ENCODE measurements at regions not wholly inside any gene's neighbourhood (a gene's known extent, or its start where the extent isn't known, plus 50 kb on each side); places are given as distances from the start of the nearest gene placed in this dataset.

GRCh38 chr6:156111913-156112312, 656.3 kb upstream of the NOX3 start:
- Histone ChIP-seq H3K4me3 (ENCODE audit: low read length) (no peak overlapping the region), H3K4me1 (ENCODE audit: control insufficient read depth, insufficient read depth, low read length) (no peaks in the 10 kb centered on the region), H3K27me3 (ENCODE audit: control insufficient read depth, insufficient read depth, low read length) (no peaks in the 10 kb centered on the region), H3K9ac (ENCODE audit: low read length) (no peak overlapping the region), H3K27ac (ENCODE audit: low read depth, low read length) (no peak overlapping the region), H3K36me3 (ENCODE audit: control insufficient read depth, insufficient read depth, low read length) (no peaks in the 10 kb centered on the region)

GRCh38 chr6:156110249-156110648, 654.6 kb upstream of the NOX3 start:
- Histone ChIP-seq H3K27ac (ENCODE audit: low read depth, low read length) (no peak overlapping the region), H3K4me1 (ENCODE audit: control insufficient read depth, insufficient read depth, low read length) (no peaks in the 10 kb centered on the region), H3K4me3 (ENCODE audit: low read length) (no peak overlapping the region), H3K9ac (ENCODE audit: low read length) (no peak overlapping the region), H3K36me3 (ENCODE audit: control insufficient read depth, insufficient read depth, low read length) (no peaks in the 10 kb centered on the region), H3K27me3 (ENCODE audit: control insufficient read depth, insufficient read depth, low read length) (no peaks in the 10 kb centered on the region)

DNA sequence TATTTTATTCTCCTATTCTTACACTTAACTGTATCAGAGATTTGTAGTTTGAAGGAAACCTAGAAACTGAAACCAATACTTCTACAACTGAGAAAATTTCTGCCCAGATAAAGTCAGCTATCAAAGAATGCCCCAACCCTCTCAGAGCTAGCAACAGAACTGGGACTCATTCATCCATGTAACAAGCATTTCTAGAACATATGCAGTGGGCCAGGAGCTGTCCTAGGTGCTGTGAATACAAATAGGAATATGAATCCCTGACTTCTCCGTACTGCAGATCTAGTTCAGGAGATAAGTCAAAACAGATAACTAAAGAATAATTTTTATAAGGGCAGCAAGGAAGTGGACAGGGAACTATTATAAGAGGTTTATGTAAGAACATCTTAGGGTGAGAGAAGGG, 654.1 kb upstream of the NOX3 start:
- H3K4me1 ChIP-seq (ENCODE audit: control insufficient read depth, insufficient read depth, low read length): no peaks in the 10 kb centered on the region
- H3K4me3 ChIP-seq (ENCODE audit: low read length): no peak overlapping the region
- H3K27ac ChIP-seq (ENCODE audit: low read depth, low read length): no peak overlapping the region
- no peaks in the 10 kb centered on the region for H3K36me3 ChIP-seq (ENCODE audit: control insufficient read depth, insufficient read depth, low read length)
- no peak overlapping the region for H3K9ac ChIP-seq (ENCODE audit: low read length)
- H3K27me3 ChIP-seq (ENCODE audit: control insufficient read depth, insufficient read depth, low read length): no peaks in the 10 kb centered on the region

GRCh38 chr6:156107624-156108101, 652.0 kb upstream of the NOX3 start:
- Histone ChIP-seq H3K9ac (ENCODE audit: low read length) (no peak overlapping the region), H3K4me1 (ENCODE audit: control insufficient read depth, insufficient read depth, low read length) (no peaks in the 10 kb centered on the region)

DNA sequence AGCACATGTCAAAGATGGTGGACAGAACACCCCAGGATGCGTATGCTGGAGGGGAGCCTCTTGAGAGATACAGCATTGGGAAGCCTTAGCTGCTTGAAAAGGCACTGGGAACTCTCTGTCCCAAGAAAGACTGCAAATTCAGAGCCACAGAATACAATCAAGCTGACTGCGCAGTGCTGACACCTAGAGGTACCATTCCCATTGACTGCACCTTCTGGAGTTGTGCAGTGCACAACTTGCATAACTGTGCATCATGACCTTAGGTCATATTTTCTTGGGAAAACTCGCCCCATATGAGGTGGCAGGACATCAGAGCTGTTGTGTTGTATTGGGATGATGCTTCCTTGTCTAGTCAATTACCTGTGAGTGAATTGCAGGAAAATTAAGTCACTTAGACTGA, 646.5 kb upstream of the NOX3 start:
- H3K27ac ChIP-seq (ENCODE audit: low read depth, low read length): no peak overlapping the region
- H3K4me3 ChIP-seq (ENCODE audit: low read length): no peak overlapping the region
- no peak overlapping the region for H3K9ac ChIP-seq (ENCODE audit: low read length)
- H3K4me1 ChIP-seq (ENCODE audit: control insufficient read depth, insufficient read depth, low read length): no peaks in the 10 kb centered on the region
- H3K36me3 ChIP-seq (ENCODE audit: control insufficient read depth, insufficient read depth, low read length): no peaks in the 10 kb centered on the region
- no peaks in the 10 kb centered on the region for H3K27me3 ChIP-seq (ENCODE audit: control insufficient read depth, insufficient read depth, low read length)

More at GRCh38 chr6:156107624-156108101, 652.0 kb upstream of the NOX3 start:
- no peak overlapping the region for H3K27ac ChIP-seq (ENCODE audit: low read depth, low read length)
- H3K36me3 ChIP-seq (ENCODE audit: control insufficient read depth, insufficient read depth, low read length): no peaks in the 10 kb centered on the region
- H3K4me3 ChIP-seq (ENCODE audit: low read length): no peak overlapping the region
- no peaks in the 10 kb centered on the region for H3K27me3 ChIP-seq (ENCODE audit: control insufficient read depth, insufficient read depth, low read length)

DNA sequence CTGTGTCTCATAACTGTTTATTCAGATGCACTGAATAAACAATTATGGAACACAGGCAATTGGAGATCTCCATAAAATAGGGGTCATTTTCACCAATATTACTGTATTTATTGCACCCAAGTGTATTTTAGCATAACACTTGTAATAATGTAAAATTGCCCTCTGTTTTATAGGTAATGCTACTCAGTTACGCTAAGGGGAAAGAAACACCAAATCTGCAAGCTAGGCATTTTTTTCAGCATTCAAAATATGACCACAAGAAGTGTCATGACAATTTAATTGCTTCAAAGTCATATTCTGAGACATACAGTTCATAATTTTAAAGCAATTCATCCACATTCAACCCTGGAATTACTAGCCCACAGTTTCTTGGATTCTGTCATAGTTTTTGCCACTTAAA, 643.2 kb upstream of the NOX3 start:
- H3K27me3 ChIP-seq (ENCODE audit: control insufficient read depth, insufficient read depth, low read length): no peaks in the 10 kb centered on the region
- no peaks in the 10 kb centered on the region for H3K4me1 ChIP-seq (ENCODE audit: control insufficient read depth, insufficient read depth, low read length)

DNA sequence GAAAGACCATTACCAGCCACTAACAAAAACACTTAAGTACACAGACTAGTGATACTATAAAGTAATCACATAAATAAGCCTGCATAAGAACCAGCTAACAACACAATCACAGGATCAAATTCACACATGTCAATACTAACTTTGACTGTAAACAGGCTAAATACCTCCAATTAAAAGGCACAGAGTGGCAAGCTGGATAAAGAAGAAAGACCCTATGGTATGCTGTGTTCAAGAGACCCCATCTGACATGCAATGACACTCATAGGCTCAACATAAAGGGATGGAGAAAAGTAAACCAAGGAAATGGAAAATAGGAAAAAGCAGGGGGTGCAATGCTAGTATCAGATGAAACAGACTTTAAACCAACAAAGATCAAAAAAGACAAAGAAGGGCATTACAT, 631.8 kb upstream of the NOX3 start:
- Histone ChIP-seq H3K27ac (ENCODE audit: low read depth, low read length) (no peak overlapping the region), H3K4me3 (ENCODE audit: low read length) (no peak overlapping the region), H3K27me3 (ENCODE audit: control insufficient read depth, insufficient read depth, low read length) (no peaks in the 10 kb centered on the region), H3K4me1 (ENCODE audit: control insufficient read depth, insufficient read depth, low read length) (no peaks in the 10 kb centered on the region), H3K36me3 (ENCODE audit: control insufficient read depth, insufficient read depth, low read length) (no peaks in the 10 kb centered on the region), H3K9ac (ENCODE audit: low read length) (no peak overlapping the region)

More for the DNA sequence above, 643.2 kb upstream of the NOX3 start:
- H3K4me3 ChIP-seq (ENCODE audit: low read length): no peak overlapping the region
- no peak overlapping the region for H3K27ac ChIP-seq (ENCODE audit: low read depth, low read length)
- H3K36me3 ChIP-seq (ENCODE audit: control insufficient read depth, insufficient read depth, low read length): no peaks in the 10 kb centered on the region
- no peak overlapping the region for H3K9ac ChIP-seq (ENCODE audit: low read length)

- Histone ChIP-seq H3K27ac (ENCODE audit: low read depth, low read length) (no peak overlapping the region), H3K27me3 (ENCODE audit: control insufficient read depth, insufficient read depth, low read length) (no peaks in the 10 kb centered on the region), H3K36me3 (ENCODE audit: control insufficient read depth, insufficient read depth, low read length) (no peaks in the 10 kb centered on the region), H3K4me3 (ENCODE audit: low read length) (no peak overlapping the region), H3K4me1 (ENCODE audit: control insufficient read depth, insufficient read depth, low read length) (no peaks in the 10 kb centered on the region), H3K9ac (ENCODE audit: low read length) (no peak overlapping the region)
These were observed 626.4 kb upstream of the NOX3 start for GRCh38 chr6:156082012-156082411.

- Histone ChIP-seq H3K27ac (ENCODE audit: low read depth, low read length) (no peak overlapping the region), H3K9ac (ENCODE audit: low read length) (no peak overlapping the region), H3K4me3 (ENCODE audit: low read length) (no peak overlapping the region), H3K36me3 (ENCODE audit: control insufficient read depth, insufficient read depth, low read length) (no peaks in the 10 kb centered on the region), H3K27me3 (ENCODE audit: control insufficient read depth, insufficient read depth, low read length) (no peaks in the 10 kb centered on the region), H3K4me1 (ENCODE audit: control insufficient read depth, insufficient read depth, low read length) (no peaks in the 10 kb centered on the region)
These were observed 624.7 kb upstream of the NOX3 start for GRCh38 chr6:156080371-156080770.

GRCh38 chr6:156068881-156069280, 613.2 kb upstream of the NOX3 start:
- no peak overlapping the region for H3K27ac ChIP-seq (ENCODE audit: low read depth, low read length)
- H3K9ac ChIP-seq (ENCODE audit: low read length): no peak overlapping the region
- H3K27me3 ChIP-seq (ENCODE audit: control insufficient read depth, insufficient read depth, low read length): no peaks in the 10 kb centered on the region
- H3K36me3 ChIP-seq (ENCODE audit: control insufficient read depth, insufficient read depth, low read length): no peaks in the 10 kb centered on the region
- no peaks in the 10 kb centered on the region for H3K4me1 ChIP-seq (ENCODE audit: control insufficient read depth, insufficient read depth, low read length)
- H3K4me3 ChIP-seq (ENCODE audit: low read length): no peak overlapping the region

- H3K27me3 ChIP-seq (ENCODE audit: control insufficient read depth, insufficient read depth, low read length): no peaks in the 10 kb centered on the region
- H3K4me1 ChIP-seq (ENCODE audit: control insufficient read depth, insufficient read depth, low read length): no peaks in the 10 kb centered on the region
- H3K9ac ChIP-seq (ENCODE audit: low read length): no peak overlapping the region
- no peak overlapping the region for H3K4me3 ChIP-seq (ENCODE audit: low read length)
- no peak overlapping the region for H3K27ac ChIP-seq (ENCODE audit: low read depth, low read length)
- no peaks in the 10 kb centered on the region for H3K36me3 ChIP-seq (ENCODE audit: control insufficient read depth, insufficient read depth, low read length)
These were observed 610.2 kb upstream of the NOX3 start for GRCh38 chr6:156065849-156066248.

- Histone ChIP-seq H3K36me3 (ENCODE audit: control insufficient read depth, insufficient read depth, low read length) (no peaks in the 10 kb centered on the region), H3K9ac (ENCODE audit: low read length) (no peak overlapping the region), H3K4me1 (ENCODE audit: control insufficient read depth, insufficient read depth, low read length) (no peaks in the 10 kb centered on the region), H3K4me3 (ENCODE audit: low read length) (no peak overlapping the region), H3K27ac (ENCODE audit: low read depth, low read length) (no peak overlapping the region), H3K27me3 (ENCODE audit: control insufficient read depth, insufficient read depth, low read length) (no peaks in the 10 kb centered on the region)
These were observed 606.5 kb upstream of the NOX3 start for GRCh38 chr6:156062091-156062563.

GRCh38 chr6:156061465-156061864, 605.8 kb upstream of the NOX3 start:
- Histone ChIP-seq H3K27me3 (ENCODE audit: control insufficient read depth, insufficient read depth, low read length) (no peaks in the 10 kb centered on the region), H3K9ac (ENCODE audit: low read length) (no peak overlapping the region), H3K27ac (ENCODE audit: low read depth, low read length) (no peak overlapping the region), H3K4me1 (ENCODE audit: control insufficient read depth, insufficient read depth, low read length) (no peaks in the 10 kb centered on the region), H3K36me3 (ENCODE audit: control insufficient read depth, insufficient read depth, low read length) (no peaks in the 10 kb centered on the region), H3K4me3 (ENCODE audit: low read length) (no peak overlapping the region)
